Naive thymus-derived CD4-positive, alpha-beta T cell (primary cell): ENCODE measurements at regions not wholly inside any gene's neighbourhood (a gene's known extent, or its start where the extent isn't known, plus 50 kb on each side); places are given as distances from the start of the nearest gene placed in this dataset.

Source experiments
- ATAC-seq: fragments of 150-1000 bp; cut with Tn5 transposase; 2 replicates; pipeline ENCODE4 v1.10.0; 2021; ENCODE audit warnings: mild to moderate bottlenecking, moderate library complexity
- CTCF ChIA-PET: fragments of 350-600 bp; sonication (Branson Sonifier 250); formaldehyde crosslinking; loops from one replicate; lab custom pipeline; 2021; ENCODE audit warnings: antibody characterized with exemption; lab: Charles Lee
- POLR2A ChIA-PET: fragments of 350-600 bp; sonication (Branson Sonifier 250); formaldehyde crosslinking; loops from one replicate; lab custom pipeline; 2021; ENCODE audit warnings: antibody characterized with exemption, inconsistent platforms; lab: Charles Lee
- DNase-seq, 9 donors: peaks; one replicate each; pipeline versions ENCODE4 v3.0.0 to v3.0.0-alpha.2; 2020 to 2022; ENCODE audit warnings: mixed read lengths in 1 of 9
- H3K27ac ChIP-seq: one replicate; pipeline ENCODE4 v1.7.0; 2013; ENCODE audit warnings: mild to moderate bottlenecking, low read depth, low read length, moderate library complexity
- H3K27me3 ChIP-seq, 2 donors: one replicate each; pipeline ENCODE4 v1.7.0; 2013; ENCODE audit warnings: low read length in 2 of 2, mild to moderate bottlenecking in 2 of 2, moderate library complexity in 2 of 2; ENCODE audit not compliant: control insufficient read depth in 2 of 2, insufficient read depth in 2 of 2
- H3K36me3 ChIP-seq, 3 experiments: 1 replicate in 2 of 3; 2 replicates in 1 of 3; pipeline ENCODE4 v1.7.0; 2013; ENCODE audit warnings: low read length in 3 of 3, mild to moderate bottlenecking in 3 of 3, moderate library complexity in 1 of 3; ENCODE audit not compliant: insufficient read depth in 3 of 3, control insufficient read depth in 2 of 3
- H3K4me1 ChIP-seq, 2 donors: one replicate each; pipeline ENCODE4 v1.7.0; 2013; ENCODE audit warnings: low read length in 2 of 2, mild to moderate bottlenecking in 2 of 2, moderate library complexity in 1 of 2; ENCODE audit not compliant: control insufficient read depth in 2 of 2, insufficient read depth in 2 of 2
- H3K4me3 ChIP-seq: 2 replicates; pipeline ENCODE4 v1.7.0; 2013; ENCODE audit warnings: mild to moderate bottlenecking, low read length
- H3K9me3 ChIP-seq, 3 experiments: 1 replicate in 2 of 3; 2 replicates in 1 of 3; pipeline ENCODE4 v1.7.0; 2013; ENCODE audit warnings: low read length in 3 of 3; ENCODE audit not compliant: control insufficient read depth in 2 of 3
- H3K27ac Mint-ChIP-seq, 9 donors: one replicate each; pipeline ENCODE4 v1.8.0; 2020 to 2022; ENCODE audit warnings: mixed read lengths in 9 of 9, mild to moderate bottlenecking in 8 of 9, moderate library complexity in 5 of 9, inconsistent platforms in 2 of 9
- H3K27me3 Mint-ChIP-seq, 5 donors: one replicate each; pipeline ENCODE4 v1.8.0; 2021 to 2022; ENCODE audit warnings: mixed read lengths in 5 of 5, mild to moderate bottlenecking in 1 of 5
- H3K36me3 Mint-ChIP-seq, 5 donors: one replicate each; pipeline ENCODE4 v1.8.0; 2020 to 2022; ENCODE audit warnings: mixed read lengths in 5 of 5, mild to moderate bottlenecking in 3 of 5, inconsistent platforms in 1 of 5
- H3K4me1 Mint-ChIP-seq, 7 donors: one replicate each; pipeline ENCODE4 v1.8.0; 2020 to 2022; ENCODE audit warnings: mixed read lengths in 7 of 7, mild to moderate bottlenecking in 3 of 7, inconsistent platforms in 1 of 7
- H3K4me3 Mint-ChIP-seq, 10 donors: one replicate each; pipeline ENCODE4 v1.8.0; 2020 to 2022; ENCODE audit warnings: mild to moderate bottlenecking in 10 of 10, mixed read lengths in 10 of 10, moderate library complexity in 6 of 10, inconsistent platforms in 2 of 10
- H3K9me3 Mint-ChIP-seq, 11 donors: one replicate each; pipeline ENCODE4 v1.8.0; 2020 to 2022; ENCODE audit warnings: mixed read lengths in 11 of 11, mild to moderate bottlenecking in 4 of 11, inconsistent platforms in 1 of 11, moderate library complexity in 1 of 11
- intact Hi-C, 2 donors: fragments of 100-400 bp; cut with micrococcal nuclease; formaldehyde crosslinking; loops; one replicate each; pipeline ENCODE4 v1.15.1; 2023

DNA sequence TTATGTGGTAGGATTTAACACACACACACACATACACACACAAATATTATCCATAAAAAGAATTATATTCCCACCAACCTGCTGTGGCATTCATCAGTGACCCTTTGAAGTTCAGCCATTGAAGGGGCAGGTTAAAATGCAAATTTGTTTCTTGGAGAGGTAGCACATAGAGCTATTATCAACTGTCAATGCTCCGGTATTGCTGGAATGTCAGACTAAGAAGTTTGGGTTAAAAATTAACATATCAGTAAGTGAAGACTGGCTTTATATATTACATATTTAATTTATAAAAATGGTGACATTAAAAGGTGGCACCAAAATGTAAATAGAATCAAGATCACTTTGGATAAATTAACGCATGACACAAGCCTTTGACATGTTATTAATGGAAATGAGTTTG is 207.3 kb downstream of the DAD1 start:
- no peak overlapping the region for H3K4me3 Mint-ChIP-seq
- ChIA-PET CTCF (no interaction called here), POLR2A (interaction anchor here (0.7 kb wide), 1 partner anchor 109 kb away, joined by 4 read pairs; no protein-coding TSS in a partner anchor)
- H3K36me3 ChIP-seq = no peaks in the 10 kb centered on the region
- H3K27ac ChIP-seq = no peak overlapping the region
- ATAC-seq = no peak
- peaks cover 0 to 1% (median 0%) of the 10 kb centered on the region in 7 donors for H3K4me1 Mint-ChIP-seq
- H3K27me3 ChIP-seq = no peaks in the 10 kb centered on the region
- H3K4me3 ChIP-seq = no peak overlapping the region
- no peaks in the 10 kb centered on the region for H3K36me3 Mint-ChIP-seq
- DNase-seq = no peak
- no peaks in the 10 kb centered on the region for H3K4me1 ChIP-seq
- H3K27ac Mint-ChIP-seq = peak overlapping the region in 1 of 9 donors; percentile 28
- H3K27me3 Mint-ChIP-seq = no peaks in the 10 kb centered on the region
- H3K9me3 ChIP-seq = no peaks in the 10 kb centered on the region
- intact Hi-C loops = loop anchor here in 1 of 2 donors (10.0 kb wide), 1 partner anchor 67 kb away; no protein-coding TSS in a partner anchor
- H3K9me3 Mint-ChIP-seq = no peaks in the 10 kb centered on the region

DNA sequence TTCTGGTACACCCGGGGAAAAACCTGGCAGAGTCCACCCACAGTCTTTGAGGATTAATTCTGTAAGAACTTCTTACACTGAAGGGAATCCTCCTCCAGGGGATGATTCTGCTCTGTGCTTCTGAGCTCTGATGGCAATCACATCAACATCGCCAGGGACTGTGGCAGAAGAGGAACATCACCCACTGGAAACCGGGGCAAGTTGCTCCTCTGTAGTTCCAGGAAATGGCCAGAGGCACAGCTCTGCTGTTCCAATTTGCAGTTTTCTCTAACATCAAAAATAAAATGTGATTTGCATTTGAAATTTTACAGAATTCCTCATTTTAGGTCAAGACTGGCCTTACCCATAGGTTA is 207.6 kb downstream of the DAD1 start:
- no peak overlapping the region for H3K27ac Mint-ChIP-seq

DNA sequence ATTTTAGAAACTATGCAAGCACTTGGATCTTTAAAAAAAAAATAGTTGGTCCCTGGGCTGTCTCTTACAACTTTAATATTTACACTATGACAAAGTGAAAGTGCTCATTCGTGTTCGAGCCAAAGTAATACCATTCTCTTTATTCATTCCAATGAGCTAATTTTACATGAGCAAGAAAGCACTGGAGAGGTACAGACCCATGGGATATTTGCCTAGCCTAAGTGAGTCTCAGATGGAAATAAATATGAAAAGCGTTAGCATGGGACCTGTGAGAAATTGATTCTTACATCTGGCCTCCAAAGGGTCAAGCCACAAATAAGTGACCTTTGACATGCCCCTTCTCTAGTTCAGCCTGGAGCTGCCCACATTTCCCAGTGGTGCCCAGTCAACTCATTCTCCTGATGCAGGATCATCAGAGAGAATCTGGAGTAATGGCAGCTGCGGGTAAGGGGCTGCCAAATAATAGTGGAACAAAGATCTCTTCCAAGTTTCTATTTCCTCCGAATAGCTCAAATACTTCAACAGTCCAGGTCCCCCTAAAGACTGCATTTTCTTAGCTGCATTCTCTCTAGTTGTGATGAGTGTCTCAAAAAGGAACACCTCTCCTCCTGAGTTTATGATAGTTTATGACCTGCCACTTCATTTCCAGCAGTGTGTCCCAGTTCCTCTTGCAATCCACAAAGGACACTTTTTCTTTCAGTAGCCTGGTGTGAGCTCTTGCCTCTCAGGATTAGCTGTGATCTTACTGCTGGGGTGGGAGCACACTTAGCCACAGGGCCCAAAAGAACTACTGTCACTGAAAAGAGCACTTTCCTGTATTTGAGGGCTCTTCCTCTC is 208.2 kb downstream of the DAD1 start:
- ChIA-PET POLR2A (no interaction called here), CTCF (no interaction called here)
- Mint-ChIP-seq H3K4me3 (peak overlapping the region in 1 of 10 donors; percentile 9), H3K27ac (peak overlapping the region in 2 of 9 donors; percentile 21 to 46), H3K4me1 (peaks cover 0 to 1% (median 0%) of the 10 kb centered on the region in 7 donors), H3K36me3 (no peaks in the 10 kb centered on the region), H3K27me3 (no peaks in the 10 kb centered on the region), H3K9me3 (no peaks in the 10 kb centered on the region)
- Histone ChIP-seq H3K9me3 (no peaks in the 10 kb centered on the region), H3K27ac (no peak overlapping the region), H3K27me3 (no peaks in the 10 kb centered on the region), H3K4me1 (no peaks in the 10 kb centered on the region), H3K4me3 (no peak overlapping the region), H3K36me3 (no peaks in the 10 kb centered on the region)
- ATAC-seq (no peak), DNase-seq (no peak)
- intact Hi-C loops = loop anchor here in 1 of 2 donors (10.0 kb wide), 1 partner anchor 66 kb away; no protein-coding TSS in a partner anchor

More for the DNA sequence above, 207.6 kb downstream of the DAD1 start:
- H3K9me3 Mint-ChIP-seq = no peaks in the 10 kb centered on the region
- Histone ChIP-seq H3K36me3 (no peaks in the 10 kb centered on the region), H3K4me3 (no peak overlapping the region), H3K9me3 (no peaks in the 10 kb centered on the region), H3K4me1 (no peaks in the 10 kb centered on the region), H3K27me3 (no peaks in the 10 kb centered on the region), H3K27ac (no peak overlapping the region)
- intact Hi-C loops = loop anchor here in 1 of 2 donors (10.0 kb wide), 1 partner anchor 67 kb away; no protein-coding TSS in a partner anchor
- H3K4me3 Mint-ChIP-seq = no peak overlapping the region
- ChIA-PET CTCF (no interaction called here), POLR2A (interaction anchor here (0.7 kb wide), 1 partner anchor 109 kb away, joined by 4 read pairs; no protein-coding TSS in a partner anchor)
- DNase-seq = no peak
- ATAC-seq = no peak
- H3K27me3 Mint-ChIP-seq = no peaks in the 10 kb centered on the region
- H3K4me1 Mint-ChIP-seq = peaks cover 0 to 1% (median 0%) of the 10 kb centered on the region in 7 donors
- H3K36me3 Mint-ChIP-seq = no peaks in the 10 kb centered on the region

DNA sequence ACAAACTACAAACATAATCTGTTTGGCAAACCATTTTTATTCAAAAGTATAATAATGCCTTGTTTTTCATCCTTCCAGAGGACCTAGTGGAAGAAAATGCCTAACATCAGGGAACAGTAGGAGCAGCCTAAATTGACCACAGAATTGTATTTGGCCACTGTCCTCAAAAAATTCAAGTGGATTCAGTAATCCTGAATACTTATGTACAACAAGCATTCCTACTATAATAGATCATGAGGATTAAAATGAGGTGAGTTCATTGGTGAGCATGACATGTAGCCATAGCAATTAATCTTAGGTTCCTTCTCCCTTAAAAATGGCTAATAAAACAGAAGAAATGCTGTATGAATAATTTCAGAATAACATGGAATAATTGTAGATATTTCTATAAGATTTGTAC is 209.3 kb downstream of the DAD1 start:
- Histone ChIP-seq H3K27ac (no peak overlapping the region), H3K4me1 (no peaks in the 10 kb centered on the region), H3K9me3 (no peaks in the 10 kb centered on the region), H3K36me3 (no peaks in the 10 kb centered on the region), H3K4me3 (no peak overlapping the region), H3K27me3 (no peaks in the 10 kb centered on the region)
- ChIA-PET CTCF (no interaction called here), POLR2A (no interaction called here)
- peaks cover 0 to 1% (median 0%) of the 10 kb centered on the region in 7 donors for H3K4me1 Mint-ChIP-seq
- no peaks in the 10 kb centered on the region for H3K9me3 Mint-ChIP-seq
- ATAC-seq (no peak), DNase-seq (no peak)
- no peaks in the 10 kb centered on the region for H3K27me3 Mint-ChIP-seq
- H3K4me3 Mint-ChIP-seq = no peak overlapping the region
- no peaks in the 10 kb centered on the region for H3K36me3 Mint-ChIP-seq
- no peak overlapping the region for H3K27ac Mint-ChIP-seq
- intact Hi-C loops = loop anchor here (5.0 to 10.0 kb wide), 2 partner anchors 62 to 65 kb away; no protein-coding TSS in a partner anchor

DNA sequence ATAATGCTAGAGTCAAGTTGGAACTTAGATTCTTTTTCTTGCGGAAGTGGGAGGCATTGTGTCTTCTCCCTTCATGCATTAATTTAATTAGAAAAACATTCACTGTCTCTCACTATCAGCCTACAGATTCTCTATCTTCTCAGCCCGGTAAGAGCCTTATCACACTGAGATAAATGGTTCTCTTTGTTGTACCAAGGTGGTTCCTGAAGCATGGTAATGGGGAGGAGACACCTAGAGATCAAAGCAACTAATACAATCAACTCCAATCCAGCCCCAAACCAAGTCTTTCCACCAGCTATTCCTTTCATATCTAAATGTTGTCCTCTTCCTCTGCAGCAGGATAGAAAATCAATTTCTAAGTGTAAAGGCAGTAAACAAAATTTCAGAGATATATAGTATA is 210.8 kb downstream of the DAD1 start:
- Histone ChIP-seq H3K9me3 (no peaks in the 10 kb centered on the region), H3K4me1 (no peaks in the 10 kb centered on the region), H3K36me3 (no peaks in the 10 kb centered on the region), H3K27me3 (no peaks in the 10 kb centered on the region), H3K27ac (no peak overlapping the region), H3K4me3 (no peak overlapping the region)
- intact Hi-C loops = loop anchor here in 1 of 2 donors (5.0 kb wide), 1 partner anchor 61 kb away; no protein-coding TSS in a partner anchor
- DNase-seq = no peak
- no peak for ATAC-seq
- ChIA-PET POLR2A (no interaction called here), CTCF (no interaction called here)
- H3K36me3 Mint-ChIP-seq = no peaks in the 10 kb centered on the region
- H3K9me3 Mint-ChIP-seq = no peaks in the 10 kb centered on the region
- no peaks in the 10 kb centered on the region for H3K27me3 Mint-ChIP-seq
- no peak overlapping the region for H3K27ac Mint-ChIP-seq
- H3K4me1 Mint-ChIP-seq = peaks cover 0 to 1% (median 0%) of the 10 kb centered on the region in 7 donors
- no peak overlapping the region for H3K4me3 Mint-ChIP-seq

DNA sequence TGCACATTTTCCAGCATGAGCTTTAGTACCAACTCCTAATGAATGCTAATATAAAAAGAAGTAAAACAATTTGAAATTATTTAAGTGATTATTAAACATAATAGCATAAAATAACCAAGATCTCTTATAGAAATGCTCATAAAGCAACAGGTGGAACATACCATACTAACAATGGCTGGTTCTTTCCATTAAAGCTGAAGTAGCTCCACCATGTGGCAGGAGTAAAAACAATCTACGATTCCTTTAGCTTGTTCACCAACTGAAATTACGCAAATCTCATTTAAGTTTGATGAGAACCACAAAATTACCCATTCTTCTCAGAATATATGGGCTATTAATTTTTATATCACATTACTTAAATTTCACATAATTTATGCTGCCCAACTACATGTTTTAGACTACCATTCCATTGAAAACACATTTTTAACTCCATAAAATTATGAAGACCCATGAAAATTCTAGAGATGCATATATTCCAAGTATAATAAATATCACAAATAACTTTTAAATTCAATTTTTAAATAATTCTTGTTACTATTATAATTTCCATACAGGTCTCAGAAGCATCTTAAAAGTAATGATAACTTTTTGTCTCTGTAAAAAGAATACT is 213.6 kb downstream of the DAD1 start:
- ChIA-PET POLR2A (no interaction called here), CTCF (no interaction called here)
- Histone ChIP-seq H3K27me3 (no peaks in the 10 kb centered on the region), H3K4me3 (no peak overlapping the region), H3K27ac (no peak overlapping the region), H3K4me1 (no peaks in the 10 kb centered on the region), H3K9me3 (no peaks in the 10 kb centered on the region), H3K36me3 (no peaks in the 10 kb centered on the region)
- Mint-ChIP-seq H3K36me3 (no peaks in the 10 kb centered on the region), H3K4me1 (no peaks in the 10 kb centered on the region), H3K4me3 (no peak overlapping the region), H3K9me3 (no peaks in the 10 kb centered on the region), H3K27me3 (no peaks in the 10 kb centered on the region), H3K27ac (no peak overlapping the region)
- intact Hi-C loops = loop anchor here in 1 of 2 donors (5.0 kb wide), 1 partner anchor 58 kb away; no protein-coding TSS in a partner anchor
- no peak for ATAC-seq
- DNase-seq = peak in 1 of 9 donors; percentile 2
